ENCODE measurements at regions not wholly inside any gene's neighbourhood (a gene's known extent, or its start where the extent isn't known, plus 50 kb on each side); places are given as distances from the start of the nearest gene placed in this dataset.

DNA sequence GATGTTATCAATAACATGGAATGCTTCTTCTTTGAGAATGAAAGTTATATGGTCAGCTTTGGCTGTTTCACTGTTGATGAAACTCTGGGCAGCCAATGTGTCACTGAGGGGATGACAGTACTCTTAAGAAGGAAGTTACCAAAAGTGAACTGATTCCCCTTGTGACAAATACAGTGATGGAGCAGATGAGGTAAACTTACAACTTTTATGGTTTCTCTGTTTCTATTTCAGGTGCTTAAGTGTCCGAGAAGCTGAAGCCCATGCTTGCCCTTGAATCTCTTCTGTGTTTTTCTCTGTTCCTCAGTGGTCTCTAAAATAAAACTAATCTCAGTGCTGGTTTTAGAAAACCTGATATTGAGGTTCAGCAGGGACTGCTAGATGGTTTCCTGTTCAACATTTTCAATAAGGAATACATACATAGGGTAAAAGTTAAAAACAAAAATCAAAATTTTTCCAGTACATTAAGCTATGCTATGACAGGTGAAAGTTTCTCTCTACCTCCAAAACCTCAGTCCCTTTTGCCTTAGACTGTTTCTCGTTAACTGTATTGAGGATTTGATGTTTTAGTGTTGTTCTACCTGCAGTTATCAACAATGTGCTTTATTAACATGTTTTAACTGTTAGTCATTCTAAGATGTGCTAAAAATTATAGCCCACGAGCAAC, 454.4 kb upstream of the ADGRL4 start:
- DNase-seq: no peak

DNA sequence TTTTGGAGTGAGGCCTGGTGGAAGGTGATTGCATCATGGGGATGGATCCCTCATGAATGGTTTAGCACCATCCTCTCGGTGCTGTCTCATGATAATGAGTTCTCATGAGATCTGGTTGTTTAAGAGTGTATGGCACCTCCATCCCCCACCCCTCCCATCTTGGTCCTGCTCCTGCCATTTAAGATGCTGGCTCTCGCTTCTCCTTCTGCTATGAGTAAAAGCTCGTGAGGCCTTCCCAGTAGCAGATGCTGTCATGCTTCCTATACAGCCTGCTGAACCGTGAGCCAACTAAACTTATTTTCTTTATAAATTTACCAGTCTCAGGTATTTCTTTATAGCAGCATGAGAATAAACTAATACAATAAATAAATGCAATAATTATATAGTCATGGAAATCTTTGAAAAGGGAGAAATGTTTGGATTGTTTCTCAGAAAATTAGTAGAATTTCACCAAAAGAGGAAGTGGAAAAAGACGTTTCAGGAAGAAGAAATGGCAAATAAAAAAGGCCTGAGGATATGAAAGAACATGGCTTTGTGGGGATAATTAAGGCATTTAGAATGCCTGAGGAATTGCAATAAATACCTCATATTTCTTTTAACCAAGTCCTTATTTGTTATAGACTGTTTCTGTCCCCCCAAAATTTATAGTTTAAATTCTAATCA, 451.2 kb upstream of the ADGRL4 start:
- no peak for DNase-seq

- DNase-seq: no peak
Measured at GRCh38 chr1:79448426-79448825, 441.9 kb upstream of the ADGRL4 start.

- DNase-seq: peak; percentile 17
Measured at GRCh38 chr1:79441238-79441637, 434.7 kb upstream of the ADGRL4 start.

- no peak for DNase-seq
Measured at GRCh38 chr1:79437540-79437939, 431.0 kb upstream of the ADGRL4 start.

- DNase-seq: no peak
Measured at GRCh38 chr1:79431340-79431739, 424.8 kb upstream of the ADGRL4 start.

- no peak for DNase-seq
Measured at GRCh38 chr1:79430437-79430836, 423.9 kb upstream of the ADGRL4 start.

DNA sequence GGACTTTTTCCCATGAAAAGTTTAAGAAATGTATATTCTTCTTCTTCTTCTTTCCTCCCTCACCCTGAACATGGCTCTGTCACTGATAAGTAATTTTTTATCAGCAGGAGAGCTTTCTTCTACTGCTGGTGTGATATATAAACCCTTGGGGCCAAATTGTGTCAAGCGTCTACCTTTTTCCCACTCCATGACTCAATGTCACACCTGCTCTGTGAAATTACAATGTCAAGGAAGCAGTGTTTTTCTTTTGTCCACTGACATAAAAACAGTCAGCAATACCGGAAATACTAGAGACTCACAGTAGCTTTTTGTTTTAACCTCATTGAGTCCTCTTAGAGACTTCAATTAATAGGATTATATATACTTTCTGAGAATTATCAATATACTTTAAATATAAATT, 416.2 kb upstream of the ADGRL4 start:
- DNase-seq: no peak

GRCh38 chr1:79398501-79398900, 392.0 kb upstream of the ADGRL4 start:
- DNase-seq: no peak

- DNase-seq: no peak
Measured at GRCh38 chr1:79396901-79397300, 390.4 kb upstream of the ADGRL4 start.

- DNase-seq: no peak
Measured at GRCh38 chr1:79388694-79389361, 382.3 kb upstream of the ADGRL4 start.

DNA sequence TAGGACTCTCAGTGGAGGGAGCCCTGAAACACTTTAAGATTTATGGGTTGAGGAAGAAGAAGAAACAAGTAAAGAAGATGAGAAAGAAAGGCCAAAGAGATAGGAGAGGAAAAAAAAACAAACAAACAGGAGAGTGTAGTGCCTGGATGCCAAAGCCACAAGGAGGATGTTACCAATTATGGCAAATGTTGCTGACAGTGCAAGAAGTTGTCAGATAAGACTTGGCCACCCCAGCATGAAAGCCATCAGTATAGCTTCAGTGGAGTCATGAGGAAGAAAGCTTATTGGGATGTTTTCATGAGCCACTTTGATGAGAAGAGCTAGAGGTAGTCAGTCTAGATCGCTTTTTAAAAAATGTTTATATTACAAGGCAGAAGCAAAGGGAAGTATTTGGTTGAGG, 380.2 kb upstream of the ADGRL4 start:
- DNase-seq: no peak

DNA sequence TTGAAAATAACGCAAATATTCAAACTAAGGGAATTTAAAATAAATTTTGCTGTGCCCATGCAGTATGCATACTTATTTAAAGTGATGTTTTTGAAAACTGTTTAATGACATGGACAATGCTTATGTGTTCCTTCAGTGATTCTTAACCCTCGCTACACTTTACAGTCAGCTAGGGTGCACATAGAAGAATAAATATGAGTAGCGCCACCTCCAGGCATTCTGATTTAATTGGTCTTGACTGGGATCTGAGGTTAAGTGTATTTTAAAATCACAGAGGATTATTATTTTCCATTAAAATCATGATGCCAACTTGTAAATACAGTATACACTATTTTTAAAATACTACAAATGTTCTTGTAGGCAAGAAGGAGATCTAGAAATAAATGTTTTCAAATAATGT, 373.5 kb upstream of the ADGRL4 start:
- no peak for DNase-seq

GRCh38 chr1:79376106-79376505, 369.6 kb upstream of the ADGRL4 start:
- DNase-seq: no peak

DNA sequence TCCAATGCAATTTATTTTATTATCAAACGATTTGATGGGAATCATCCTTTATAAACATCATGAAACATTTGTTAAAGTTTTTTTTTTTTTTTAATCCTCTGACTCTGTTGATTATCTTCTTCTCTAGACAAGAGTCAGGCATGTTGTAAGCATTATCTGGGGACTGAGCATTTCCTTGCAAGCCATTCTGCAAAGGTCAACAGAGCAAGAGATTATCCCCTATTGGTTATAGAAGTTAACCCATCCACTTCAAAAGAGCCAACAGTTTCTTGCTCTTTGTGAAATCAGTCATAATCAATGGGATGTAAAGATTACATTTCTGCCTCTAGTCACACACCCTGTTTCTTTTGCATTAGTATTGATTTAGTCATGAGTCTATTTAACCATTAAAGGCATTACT, 368.8 kb upstream of the ADGRL4 start:
- DNase-seq: no peak

DNA sequence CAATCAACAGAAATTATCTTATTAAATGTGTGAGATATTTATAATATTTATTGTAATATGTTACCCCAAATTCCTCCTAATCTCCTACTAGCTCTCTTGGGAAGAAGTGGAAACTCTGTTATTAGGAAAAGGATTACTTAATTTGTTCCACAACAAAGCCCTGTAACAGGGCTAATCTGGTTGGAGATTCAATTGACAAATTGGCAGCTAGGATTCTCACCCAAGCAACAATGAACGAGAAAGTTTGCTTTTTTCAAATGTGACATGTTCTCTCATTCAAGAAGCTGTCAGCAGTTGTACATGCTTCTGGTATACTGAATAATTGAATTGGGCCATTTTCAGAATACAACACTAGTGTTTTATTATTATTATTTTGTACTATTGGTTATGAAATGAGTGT, 367.9 kb upstream of the ADGRL4 start:
- no peak for DNase-seq

DNA sequence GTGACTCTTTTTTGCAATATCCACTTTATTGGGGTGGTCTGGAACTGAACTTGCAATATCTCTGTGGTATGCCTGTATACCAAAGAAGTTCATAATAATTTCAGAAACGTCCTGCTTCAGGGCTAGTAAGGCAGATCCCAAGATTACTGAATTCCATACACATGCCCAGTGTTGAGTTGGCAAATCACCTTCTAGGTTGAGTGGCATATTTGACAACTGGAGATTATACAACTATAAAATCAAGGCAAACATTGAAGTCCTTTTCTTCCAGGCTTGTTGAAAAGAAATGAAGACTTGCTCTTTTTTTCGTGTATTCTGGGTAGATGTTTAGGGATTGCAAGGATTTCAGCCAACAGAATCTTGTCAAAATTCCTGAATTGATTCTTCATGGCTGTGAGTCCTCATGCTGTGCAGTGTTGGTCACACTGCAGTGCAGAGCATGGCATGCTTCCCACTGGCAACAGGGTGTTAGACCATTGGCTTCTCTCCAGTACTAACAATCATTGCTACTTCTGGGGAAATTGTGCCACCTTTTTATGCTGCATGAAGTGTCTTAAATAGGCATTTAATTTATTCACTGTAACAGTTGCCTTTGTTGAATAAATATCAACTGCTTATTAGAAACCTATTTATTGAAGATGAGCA, 367.1 kb upstream of the ADGRL4 start:
- DNase-seq: peak; percentile 70

DNA sequence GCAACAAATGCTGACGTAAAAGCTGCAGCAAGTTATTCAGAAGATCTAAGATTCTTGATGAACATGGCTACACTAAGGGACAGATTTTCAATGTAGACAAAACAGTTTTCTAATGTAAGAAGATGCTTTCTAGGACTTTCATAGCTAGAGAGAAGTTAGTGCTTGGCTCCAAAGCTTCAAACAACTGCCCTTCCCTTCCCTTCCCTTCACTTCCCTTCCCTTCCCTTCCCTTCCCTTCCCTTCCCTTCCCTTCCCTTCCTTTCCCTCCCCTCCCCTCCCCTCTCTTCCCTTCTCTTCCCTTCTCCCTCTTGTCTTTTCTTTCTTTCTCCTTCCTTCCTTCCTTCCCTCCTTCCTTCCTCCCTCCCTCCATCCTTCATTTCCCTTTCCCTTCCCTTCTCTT, 365.3 kb upstream of the ADGRL4 start:
- no peak for DNase-seq

GRCh38 chr1:79369091-79369490, 362.6 kb upstream of the ADGRL4 start:
- no peak for DNase-seq

DNA sequence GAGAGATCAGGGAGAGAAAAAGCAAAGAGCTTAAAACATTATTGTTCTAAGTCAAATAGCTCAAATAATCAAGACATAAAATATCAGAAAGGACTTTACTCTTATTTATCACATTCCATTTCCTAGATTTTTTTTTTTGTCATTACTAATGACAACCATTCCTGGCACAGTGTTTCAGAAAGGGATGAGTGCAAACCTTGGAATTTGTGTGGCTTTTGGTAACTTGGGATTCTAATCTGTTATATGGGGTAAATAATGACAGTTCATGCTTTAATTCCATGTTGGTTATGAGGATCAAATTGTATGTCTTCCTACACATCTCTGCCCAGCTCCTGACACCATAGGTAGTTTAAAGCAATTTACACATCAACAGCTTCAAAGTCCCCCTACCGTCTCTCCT, 358.4 kb upstream of the ADGRL4 start:
- peak; percentile 74 for DNase-seq

DNA sequence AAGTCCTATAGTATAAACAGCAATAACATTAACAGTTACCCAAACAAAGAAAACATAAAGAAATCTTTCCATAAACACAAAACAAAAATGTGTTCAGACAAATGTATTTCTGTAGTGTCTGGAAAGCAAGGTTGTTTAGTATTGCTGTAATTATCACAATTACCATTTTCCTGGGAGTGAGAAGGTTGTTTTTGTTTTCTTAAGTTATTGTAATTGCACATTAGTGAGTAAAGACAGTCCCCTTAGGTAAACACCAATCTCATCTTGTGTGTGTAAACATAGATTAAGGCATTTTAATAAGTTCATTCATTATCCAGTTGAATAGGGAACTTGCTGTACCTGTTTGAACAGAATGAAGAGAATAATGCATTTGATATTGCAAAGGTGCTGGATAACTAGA, 356.9 kb upstream of the ADGRL4 start:
- DNase-seq: no peak

GRCh38 chr1:79362470-79362869, 355.9 kb upstream of the ADGRL4 start:
- DNase-seq: no peak

DNA sequence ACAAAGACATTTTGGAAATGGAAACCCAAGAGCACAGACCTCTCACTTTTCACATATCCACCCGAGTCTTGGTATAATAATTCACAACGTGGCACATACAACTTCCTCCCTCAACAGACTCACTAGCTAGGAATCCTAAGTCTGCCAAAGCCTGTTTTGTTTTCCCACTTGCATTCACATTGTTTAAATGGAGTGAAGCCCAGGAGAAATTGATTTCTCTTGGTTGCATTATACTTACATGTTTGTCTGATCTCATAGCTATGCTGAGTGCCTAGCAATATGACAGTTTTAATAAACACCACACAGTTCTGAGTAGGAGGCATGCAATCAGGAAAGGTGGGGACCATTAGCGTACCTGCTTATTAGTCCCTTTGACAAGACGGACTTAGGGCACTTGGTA, 348.6 kb upstream of the ADGRL4 start:
- DNase-seq: peak; percentile 87

DNA sequence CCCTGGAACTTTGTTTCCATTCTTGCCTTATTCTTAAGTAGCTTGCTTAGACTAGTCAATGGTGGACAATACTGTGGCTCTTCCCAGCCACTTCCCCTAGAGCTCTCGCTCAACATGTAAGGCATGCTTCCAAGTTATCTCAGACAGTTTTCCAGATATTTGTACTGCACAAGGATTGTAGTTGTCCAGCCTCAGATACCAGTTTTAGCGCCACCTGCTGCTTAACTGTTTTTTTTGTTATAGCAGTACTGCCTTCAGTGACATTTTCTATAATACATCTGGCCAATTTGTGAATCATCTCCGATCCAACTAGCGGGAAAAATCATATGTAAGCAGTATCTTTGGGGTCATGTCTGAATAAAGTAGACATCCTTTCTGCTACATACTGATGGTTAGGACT, 346.7 kb upstream of the ADGRL4 start:
- DNase-seq: peak; percentile 71
